ENCODE measurements at regions not wholly inside any gene's neighbourhood (a gene's known extent, or its start where the extent isn't known, plus 50 kb on each side); places are given as distances from the start of the nearest gene placed in this dataset.

DNA sequence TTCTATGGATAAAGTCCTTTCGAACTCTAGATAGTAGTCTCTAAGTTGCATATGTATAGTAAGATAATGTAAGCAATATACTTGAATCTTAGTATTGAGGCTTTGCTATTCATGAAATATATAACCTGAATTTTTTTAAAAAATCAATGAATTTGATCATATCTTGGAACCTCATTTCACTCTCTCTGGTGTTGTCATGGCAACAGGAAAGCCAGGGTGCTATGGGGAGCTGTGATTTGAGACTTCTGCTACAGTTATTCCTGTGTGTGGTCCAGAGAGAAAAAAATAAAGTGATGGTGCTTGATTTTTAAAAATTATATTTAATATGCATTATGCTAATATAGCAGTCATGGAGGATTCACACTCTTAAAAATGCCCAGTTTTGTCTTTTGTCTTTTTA, 508.0 kb downstream of the SNAPC1 start:
- no peak for DNase-seq (ENCODE audit: low read depth)
- TF ChIP-seq, protein P1, sequence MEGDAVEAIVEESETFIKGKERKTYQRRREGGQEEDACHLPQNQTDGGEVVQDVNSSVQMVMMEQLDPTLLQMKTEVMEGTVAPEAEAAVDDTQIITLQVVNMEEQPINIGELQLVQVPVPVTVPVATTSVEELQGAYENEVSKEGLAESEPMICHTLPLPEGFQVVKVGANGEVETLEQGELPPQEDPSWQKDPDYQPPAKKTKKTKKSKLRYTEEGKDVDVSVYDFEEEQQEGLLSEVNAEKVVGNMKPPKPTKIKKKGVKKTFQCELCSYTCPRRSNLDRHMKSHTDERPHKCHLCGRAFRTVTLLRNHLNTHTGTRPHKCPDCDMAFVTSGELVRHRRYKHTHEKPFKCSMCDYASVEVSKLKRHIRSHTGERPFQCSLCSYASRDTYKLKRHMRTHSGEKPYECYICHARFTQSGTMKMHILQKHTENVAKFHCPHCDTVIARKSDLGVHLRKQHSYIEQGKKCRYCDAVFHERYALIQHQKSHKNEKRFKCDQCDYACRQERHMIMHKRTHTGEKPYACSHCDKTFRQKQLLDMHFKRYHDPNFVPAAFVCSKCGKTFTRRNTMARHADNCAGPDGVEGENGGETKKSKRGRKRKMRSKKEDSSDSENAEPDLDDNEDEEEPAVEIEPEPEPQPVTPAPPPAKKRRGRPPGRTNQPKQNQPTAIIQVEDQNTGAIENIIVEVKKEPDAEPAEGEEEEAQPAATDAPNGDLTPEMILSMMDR (IDR thresholded peaks at IDR 0.05; ENCODE audit: control insufficient read depth, extremely low read depth, insufficient read depth), result no peak

DNA sequence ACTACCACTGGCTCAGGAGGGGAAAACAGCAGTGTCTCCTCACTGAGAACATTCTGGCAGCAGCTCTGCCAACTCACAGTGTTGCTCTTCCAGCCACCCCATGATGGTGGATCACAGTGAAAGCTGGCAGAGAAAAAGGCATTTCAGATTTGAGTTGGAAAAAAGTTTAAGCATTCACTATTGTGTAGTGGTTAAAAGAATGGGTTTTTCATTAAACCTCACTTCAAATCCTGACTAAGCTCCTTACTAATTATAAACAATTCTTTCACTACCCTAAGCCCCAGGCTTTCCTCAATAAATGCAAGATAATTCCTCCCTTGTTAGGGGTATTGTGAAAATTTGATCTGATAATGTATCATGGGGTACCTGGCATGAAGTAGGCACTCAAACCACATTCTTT, 518.1 kb downstream of the SNAPC1 start:
- TF ChIP-seq, protein P1 (IDR thresholded peaks at IDR 0.05; ENCODE audit: control insufficient read depth, extremely low read depth, insufficient read depth), result no peak
- H3K4me3 ChIP-seq (ENCODE audit: low read depth, low read length), result no peak overlapping the region
- no peak for DNase-seq (ENCODE audit: low read depth)

More for the DNA sequence above, 508.0 kb downstream of the SNAPC1 start:
- H3K4me3 ChIP-seq (ENCODE audit: low read depth, low read length), result no peak overlapping the region

DNA sequence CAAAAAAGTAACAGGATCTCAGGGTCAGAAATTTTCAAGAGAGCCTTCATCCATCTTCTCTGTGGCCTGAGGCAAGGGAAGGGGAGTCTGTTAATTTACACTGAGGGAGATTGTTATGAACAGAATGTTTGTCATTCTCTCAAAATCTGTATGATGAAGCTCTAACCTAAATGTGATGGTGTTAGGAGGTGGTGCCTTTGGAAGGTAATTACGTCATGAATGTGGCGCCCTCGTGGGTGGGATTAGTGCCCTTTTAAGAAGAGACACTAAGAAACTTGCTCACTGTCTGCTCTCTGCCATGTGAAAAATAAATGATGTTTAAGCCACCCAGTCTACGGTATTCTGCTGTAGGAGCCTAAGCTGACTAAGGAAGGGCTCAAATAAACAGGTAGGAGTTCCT, 521.6 kb downstream of the SNAPC1 start:
- H3K4me3 ChIP-seq (ENCODE audit: low read depth, low read length), result no peak overlapping the region
- no peak for DNase-seq (ENCODE audit: low read depth)
- TF ChIP-seq, protein P1 (IDR thresholded peaks at IDR 0.05; ENCODE audit: control insufficient read depth, extremely low read depth, insufficient read depth), result no peak

DNA sequence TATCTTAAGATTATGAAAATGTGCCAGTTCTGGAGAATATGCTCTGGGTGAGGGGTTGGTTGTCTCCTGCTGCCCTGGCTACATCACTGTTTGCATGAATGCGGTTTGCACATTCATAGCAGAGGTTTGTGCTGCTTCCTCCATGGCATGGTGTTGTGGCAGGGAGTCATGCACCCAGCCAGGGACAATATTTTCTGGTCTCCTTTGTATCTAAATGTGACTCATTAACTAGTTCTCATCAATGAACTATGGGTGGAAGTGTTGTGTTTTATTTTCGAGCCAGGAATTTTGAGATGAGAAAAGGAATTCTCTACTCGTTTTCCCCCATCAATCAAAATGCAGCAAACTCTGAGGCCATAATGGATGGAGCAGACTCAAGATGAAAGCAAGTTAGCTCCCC, 527.3 kb downstream of the SNAPC1 start:
- no peak overlapping the region for H3K4me3 ChIP-seq (ENCODE audit: low read depth, low read length)
- DNase-seq (ENCODE audit: low read depth), result no peak
- TF ChIP-seq, protein P1 (IDR thresholded peaks at IDR 0.05; ENCODE audit: control insufficient read depth, extremely low read depth, insufficient read depth), result no peak

DNA sequence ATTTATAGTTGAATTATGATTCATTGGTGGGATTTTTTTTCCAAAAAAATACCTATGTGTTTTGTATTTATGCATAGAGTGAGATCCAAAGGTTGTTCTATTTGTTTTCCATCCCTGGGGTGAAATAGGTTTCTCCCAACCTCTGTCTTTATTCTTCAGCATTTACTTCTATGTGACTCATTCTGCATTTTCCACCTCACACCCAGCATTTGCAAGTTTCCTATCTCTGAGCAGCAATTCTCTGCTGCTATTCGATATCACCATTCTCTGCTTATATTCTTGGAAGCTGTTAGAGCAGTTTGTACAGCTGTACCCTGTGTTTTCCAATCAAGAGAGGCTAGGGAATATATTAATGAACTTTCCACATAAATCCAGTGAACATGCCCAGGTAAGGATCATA, 538.9 kb downstream of the SNAPC1 start:
- DNase-seq (ENCODE audit: low read depth), result no peak
- H3K4me3 ChIP-seq (ENCODE audit: low read depth, low read length), result no peak overlapping the region
- TF ChIP-seq, protein P1 (IDR thresholded peaks at IDR 0.05; ENCODE audit: control insufficient read depth, extremely low read depth, insufficient read depth), result no peak

DNA sequence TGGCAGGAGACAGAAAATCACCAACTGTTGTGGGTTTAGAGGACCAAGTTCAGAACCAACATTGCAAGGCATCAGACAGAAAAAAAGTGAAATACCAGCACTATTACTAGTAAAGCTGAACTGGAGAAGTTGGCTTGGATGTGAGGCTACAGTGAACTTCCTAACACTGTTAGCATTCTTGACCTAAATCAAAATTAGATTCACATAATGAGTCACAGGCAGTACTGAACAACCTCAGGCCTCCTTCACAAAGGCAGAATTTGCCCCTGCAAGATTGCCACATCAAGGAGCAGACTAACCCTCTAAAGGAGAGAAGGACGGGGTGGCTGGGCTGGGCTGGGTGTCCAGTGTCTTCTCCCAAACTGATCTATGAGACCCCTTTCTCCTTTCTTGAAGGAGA, 539.7 kb downstream of the SNAPC1 start:
- DNase-seq (ENCODE audit: low read depth), result no peak
- TF ChIP-seq, protein P1 (IDR thresholded peaks at IDR 0.05; ENCODE audit: control insufficient read depth, extremely low read depth, insufficient read depth), result no peak
- no peak overlapping the region for H3K4me3 ChIP-seq (ENCODE audit: low read depth, low read length)

DNA sequence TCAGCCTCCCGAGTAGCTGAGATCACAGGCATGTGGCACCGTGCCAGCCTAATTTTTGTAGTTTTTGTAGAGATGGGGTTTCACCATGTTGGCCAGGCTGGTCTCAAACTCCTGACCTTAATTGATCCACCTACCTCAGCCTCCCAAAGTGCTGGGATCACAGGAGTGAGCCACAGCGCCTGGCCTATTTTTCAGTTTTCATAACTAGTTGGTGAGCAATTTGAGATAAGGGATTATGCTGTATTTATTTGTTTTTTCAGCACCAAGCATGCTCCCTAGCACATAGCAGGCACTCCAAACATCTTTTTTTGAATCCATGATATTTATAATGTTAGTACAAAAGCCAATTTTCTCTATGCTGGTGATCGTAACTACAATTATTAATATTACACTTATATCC, 541.2 kb downstream of the SNAPC1 start:
- TF ChIP-seq, protein P1 (IDR thresholded peaks at IDR 0.05; ENCODE audit: control insufficient read depth, extremely low read depth, insufficient read depth), result no peak
- no peak overlapping the region for H3K4me3 ChIP-seq (ENCODE audit: low read depth, low read length)
- DNase-seq (ENCODE audit: low read depth), result no peak

Data from LNCaP clone FGC (cell line).